SK-N-SH (cell line): ENCODE measurements at regions not wholly inside any gene's neighbourhood (a gene's known extent, or its start where the extent isn't known, plus 50 kb on each side); places are given as distances from the start of the nearest gene placed in this dataset.

ENCODE experiments used
- CTCF ChIA-PET: fragments of 300-600, 350-600 bp; formaldehyde crosslinking; extraction: SDS; loops from one replicate; lab custom pipeline; 2021; lab: Yijun Ruan, JAX
- POLR2A ChIA-PET: fragments of 350-600 bp; sonication (Branson Sonifier 250); formaldehyde crosslinking; extraction: SDS; loops from one replicate; lab custom pipeline; 2020; ENCODE audit warnings: antibody characterized with exemption, inconsistent platforms; lab: Yijun Ruan, JAX
- DNase-seq: peaks from one replicate; pipeline ENCODE4 v3.0.0; 2012
- H2AFZ ChIP-seq: fragments of 200-600 bp; sonication (generic); 2 replicates; pipeline ENCODE4 v1.8.1; 2016; ENCODE audit warnings: antibody characterized with exemption, mild to moderate bottlenecking, low read depth
- H3F3A ChIP-seq: fragments of 200-600 bp; sonication (generic); replicated peaks from 2 replicates; pipeline ENCODE3; 2016; ENCODE audit warnings: antibody characterized with exemption, mild to moderate bottlenecking; ENCODE audit not compliant: insufficient read depth
- H3K27ac ChIP-seq, 2 experiments: fragments of 200-500 bp in 1 of 2; fragments of 200-600 bp in 1 of 2; sonication (Bioruptor generic) in 1 of 2; sonication (generic), shearing (Covaris generic) in 1 of 2; 2 replicates each; pipeline versions ENCODE4 v1.5.1 to v1.6.1; 2014 to 2016; ENCODE audit warnings: low read depth in 2 of 2, inconsistent platforms in 1 of 2, low read length in 1 of 2, mild to moderate bottlenecking in 1 of 2, mixed read lengths in 1 of 2
- H3K27me3 ChIP-seq: fragments of 200-600 bp; sonication (generic), shearing (Covaris generic); 2 replicates; pipeline ENCODE4 v1.6.1; 2016; ENCODE audit warnings: mixed run types; ENCODE audit not compliant: insufficient read depth
- H3K36me3 ChIP-seq, 2 experiments: fragments of 200-500 bp in 1 of 2; fragments of 200-600 bp in 1 of 2; sonication (Bioruptor generic) in 1 of 2; sonication (generic) in 1 of 2; replicated peaks in 1 of 2; 2 replicates each; pipeline versions ENCODE3 to v1.5.1; 2014 to 2016; ENCODE audit warnings: low read length in 1 of 2, mild to moderate bottlenecking in 1 of 2; ENCODE audit not compliant: insufficient read depth in 2 of 2, control insufficient read depth in 1 of 2
- H3K4me1 ChIP-seq, 2 experiments: fragments of 200-500 bp in 1 of 2; fragments of 200-600 bp in 1 of 2; sonication (Bioruptor generic) in 1 of 2; sonication (generic), shearing (Covaris generic) in 1 of 2; 2 replicates each; pipeline versions ENCODE4 v1.5.1 to v1.6.1; 2014 to 2016; ENCODE audit warnings: low read depth in 1 of 2, low read length in 1 of 2, mixed run types in 1 of 2; ENCODE audit not compliant: insufficient read depth in 2 of 2, control insufficient read depth in 1 of 2
- H3K4me2 ChIP-seq: fragments of 200-600 bp; sonication (generic), shearing (Covaris generic); 2 replicates; pipeline ENCODE4 v1.6.1; 2017; ENCODE audit warnings: mixed run types
- H3K4me3 ChIP-seq, 2 experiments: fragments of 200-500 bp in 1 of 2; fragments of 200-600 bp in 1 of 2; sonication (Bioruptor generic) in 1 of 2; sonication (generic), shearing (Covaris generic) in 1 of 2; 2 replicates each; pipeline versions ENCODE4 v1.5.1 to v1.8.1; 2014 to 2016; ENCODE audit warnings: low read depth in 2 of 2, inconsistent platforms in 1 of 2, low read length in 1 of 2, mild to moderate bottlenecking in 1 of 2, mixed read lengths in 1 of 2, moderate library complexity in 1 of 2
- H3K79me2 ChIP-seq: fragments of 200-600 bp; sonication (generic); 2 replicates; pipeline ENCODE4 v1.8.1; 2017; ENCODE audit warnings: mild to moderate bottlenecking; ENCODE audit not compliant: insufficient read depth
- H3K9ac ChIP-seq: fragments of 200-600 bp; sonication (generic); 2 replicates; pipeline ENCODE4 v1.6.1; 2017; ENCODE audit warnings: mixed run types
- H3K9me2 ChIP-seq: fragments of 200-600 bp; sonication (generic); 2 replicates; pipeline ENCODE4 v1.6.1; 2017; ENCODE audit warnings: mixed run types
- H3K9me3 ChIP-seq: fragments of 200-600 bp; sonication (generic); 2 replicates; pipeline ENCODE4 v1.6.1; 2017; ENCODE audit warnings: mixed run types, mild to moderate bottlenecking, moderate library complexity
- H4K20me1 ChIP-seq: fragments of 200-600 bp; sonication (generic); 2 replicates; pipeline ENCODE4 v1.6.1; 2017; ENCODE audit warnings: mild to moderate bottlenecking, mixed run types; ENCODE audit not compliant: insufficient read depth
- CHD2 ChIP-seq: fragments of 150-350 bp; IDR thresholded peaks from 2 replicates; pipeline ENCODE4 v1.6.1; 2018; ENCODE audit warnings: low read length; ENCODE audit not compliant: partially characterized antibody
- EP300 ChIP-seq, 2 experiments: IDR thresholded peaks; 2 replicates each; pipeline versions ENCODE4 v1.4.0 to v1.6.1; 2012; ENCODE audit warnings: borderline replicate concordance in 1 of 2, low read depth in 1 of 2, low read length in 1 of 2
- EZH2phosphoT487 ChIP-seq: fragments of 200-600 bp; sonication (generic); IDR thresholded peaks from 2 replicates; pipeline ENCODE4 v1.6.1; 2017; ENCODE audit warnings: low read depth, mixed run types, mild to moderate bottlenecking, antibody characterized with exemption, moderate library complexity, borderline replicate concordance
- FOSL2 ChIP-seq: IDR thresholded peaks from 2 replicates; pipeline ENCODE4 v1.4.0; 2012; ENCODE audit warnings: low read depth, mild to moderate bottlenecking, moderate library complexity, borderline replicate concordance
- FOXJ3 ChIP-seq: sonication (generic); formaldehyde crosslinking; IDR thresholded peaks from 2 replicates; pipeline ENCODE4 v1.5.1; 2020; ENCODE audit warnings: mild to moderate bottlenecking, missing genetic modification reagents
- GABPA ChIP-seq: IDR thresholded peaks from 2 replicates; pipeline ENCODE4 v1.4.0; 2012; ENCODE audit warnings: low read depth, mild to moderate bottlenecking
- IRF3 ChIP-seq: fragments of 150-350 bp; IDR thresholded peaks from 2 replicates; pipeline ENCODE4 v1.6.1; 2016; ENCODE audit warnings: mild to moderate bottlenecking, low read depth, low read length
- NFIC ChIP-seq: IDR thresholded peaks from 2 replicates; pipeline ENCODE4 v1.4.0; 2012; ENCODE audit warnings: borderline replicate concordance
- POLR2AphosphoS5 ChIP-seq: IDR thresholded peaks from 2 replicates; pipeline ENCODE4 v1.6.1; 2012; ENCODE audit warnings: low read depth, low read length
- RXRA ChIP-seq: IDR thresholded peaks from 2 replicates; pipeline ENCODE4 v1.4.0; 2012; ENCODE audit warnings: low read depth, mild to moderate bottlenecking, borderline replicate concordance
- SIN3A ChIP-seq: IDR thresholded peaks from 2 replicates; pipeline ENCODE4 v1.6.1; 2012; ENCODE audit warnings: low read depth, mild to moderate bottlenecking, low read length, moderate library complexity, borderline replicate concordance
- SMC3 ChIP-seq: IDR thresholded peaks from 2 replicates; pipeline ENCODE4 v1.6.1; 2012; ENCODE audit warnings: low read depth, low read length, improper control_type of control experiment
- USF2 ChIP-seq: fragments of 150-350 bp; IDR thresholded peaks from 2 replicates; pipeline ENCODE4 v1.6.1; 2017; ENCODE audit warnings: antibody characterized with exemption, low read length, low read depth, borderline replicate concordance
- YY1 ChIP-seq: IDR thresholded peaks from 2 replicates; pipeline ENCODE4 v1.4.0; 2012; ENCODE audit warnings: low read depth, mild to moderate bottlenecking
- WGBS: methylation state at CpG from one replicate; pipeline ENCODE4 v1.1.6; 2017; ENCODE audit warnings: low lambda C conversion rate; 5-methylcytosine and 5-hydroxymethylcytosine counted together
- TF ChIP-seq, protein P1 (sequence below): IDR thresholded peaks from 2 replicates; pipeline ENCODE4 v1.4.0; 2012; ENCODE audit warnings: low read depth, borderline replicate concordance
- TF ChIP-seq, protein P2 (sequence below): IDR thresholded peaks from 2 replicates; pipeline ENCODE4 v1.4.0; 2012; ENCODE audit warnings: low read depth
- TF ChIP-seq, protein P3 (sequence below): fragments of 200-600 bp; sonication (generic); IDR thresholded peaks from 2 replicates; pipeline ENCODE4 v1.6.1; 2017; ENCODE audit warnings: antibody characterized with exemption, mild to moderate bottlenecking, moderate library complexity
- TF ChIP-seq, protein P4 (sequence below): IDR thresholded peaks from 2 replicates; pipeline ENCODE4 v1.6.1; 2012; ENCODE audit warnings: mild to moderate bottlenecking, low read depth, low read length, moderate library complexity
- TF ChIP-seq, protein P5 (sequence below): IDR thresholded peaks from 2 replicates; pipeline ENCODE4; 2012

DNA sequence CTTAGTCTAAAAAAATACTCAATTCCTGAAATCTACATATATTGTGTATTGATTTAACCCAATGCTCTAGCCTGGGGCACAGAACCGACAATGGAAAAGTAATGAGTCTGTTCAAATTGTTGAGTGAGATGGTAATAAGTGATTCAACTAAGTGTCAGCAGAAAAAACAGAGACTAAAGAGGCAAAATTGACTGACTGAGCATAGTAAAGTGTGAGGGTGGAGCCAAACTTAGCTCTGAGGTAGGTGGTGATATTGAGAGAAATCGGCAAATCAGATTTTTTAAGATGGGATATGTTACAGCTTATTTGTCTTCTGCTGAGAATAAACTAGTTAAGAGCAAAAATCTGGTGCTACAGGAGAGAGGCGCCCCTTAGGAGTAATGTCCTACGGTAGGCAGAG is 764.0 kb upstream of the LRRN3 start:
- Histone ChIP-seq H3K9me2 (no peaks in the 10 kb centered on the region), H3K4me1 (no peaks in the 10 kb centered on the region), H2AFZ (no peak overlapping the region), H3K27me3 (no peaks in the 10 kb centered on the region)
- CTCF ChIA-PET: interaction anchor here (1.5 kb wide), 1 partner anchor 10 kb away, joined by 6 read pairs; no protein-coding TSS in a partner anchor
- DNase-seq: no peak
- TF ChIP-seq IRF3 (no peak), SIN3A (no peak), NFIC (no peak), SMC3 (no peak), CHD2 (no peak), POLR2AphosphoS5 (no peak), YY1 (no peak), FOSL2 (no peak), USF2 (no peak), EZH2phosphoT487 (no peak), EP300 (IDR thresholded peaks at IDR 0.05; ENCODE audit: borderline replicate concordance in 1 of 2, low read depth in 1 of 2, low read length in 1 of 2) (no peak), RXRA (no peak), FOXJ3 (CRISPR knock-in tag) (no peak), GABPA (no peak)
- TF ChIP-seq, protein P1, sequence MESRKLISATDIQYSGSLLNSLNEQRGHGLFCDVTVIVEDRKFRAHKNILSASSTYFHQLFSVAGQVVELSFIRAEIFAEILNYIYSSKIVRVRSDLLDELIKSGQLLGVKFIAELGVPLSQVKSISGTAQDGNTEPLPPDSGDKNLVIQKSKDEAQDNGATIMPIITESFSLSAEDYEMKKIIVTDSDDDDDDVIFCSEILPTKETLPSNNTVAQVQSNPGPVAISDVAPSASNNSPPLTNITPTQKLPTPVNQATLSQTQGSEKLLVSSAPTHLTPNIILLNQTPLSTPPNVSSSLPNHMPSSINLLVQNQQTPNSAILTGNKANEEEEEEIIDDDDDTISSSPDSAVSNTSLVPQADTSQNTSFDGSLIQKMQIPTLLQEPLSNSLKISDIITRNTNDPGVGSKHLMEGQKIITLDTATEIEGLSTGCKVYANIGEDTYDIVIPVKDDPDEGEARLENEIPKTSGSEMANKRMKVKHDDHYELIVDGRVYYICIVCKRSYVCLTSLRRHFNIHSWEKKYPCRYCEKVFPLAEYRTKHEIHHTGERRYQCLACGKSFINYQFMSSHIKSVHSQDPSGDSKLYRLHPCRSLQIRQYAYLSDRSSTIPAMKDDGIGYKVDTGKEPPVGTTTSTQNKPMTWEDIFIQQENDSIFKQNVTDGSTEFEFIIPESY: no peak
- TF ChIP-seq, protein P2, sequence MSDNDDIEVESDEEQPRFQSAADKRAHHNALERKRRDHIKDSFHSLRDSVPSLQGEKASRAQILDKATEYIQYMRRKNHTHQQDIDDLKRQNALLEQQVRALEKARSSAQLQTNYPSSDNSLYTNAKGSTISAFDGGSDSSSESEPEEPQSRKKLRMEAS: no peak
- TF ChIP-seq, protein P3, sequence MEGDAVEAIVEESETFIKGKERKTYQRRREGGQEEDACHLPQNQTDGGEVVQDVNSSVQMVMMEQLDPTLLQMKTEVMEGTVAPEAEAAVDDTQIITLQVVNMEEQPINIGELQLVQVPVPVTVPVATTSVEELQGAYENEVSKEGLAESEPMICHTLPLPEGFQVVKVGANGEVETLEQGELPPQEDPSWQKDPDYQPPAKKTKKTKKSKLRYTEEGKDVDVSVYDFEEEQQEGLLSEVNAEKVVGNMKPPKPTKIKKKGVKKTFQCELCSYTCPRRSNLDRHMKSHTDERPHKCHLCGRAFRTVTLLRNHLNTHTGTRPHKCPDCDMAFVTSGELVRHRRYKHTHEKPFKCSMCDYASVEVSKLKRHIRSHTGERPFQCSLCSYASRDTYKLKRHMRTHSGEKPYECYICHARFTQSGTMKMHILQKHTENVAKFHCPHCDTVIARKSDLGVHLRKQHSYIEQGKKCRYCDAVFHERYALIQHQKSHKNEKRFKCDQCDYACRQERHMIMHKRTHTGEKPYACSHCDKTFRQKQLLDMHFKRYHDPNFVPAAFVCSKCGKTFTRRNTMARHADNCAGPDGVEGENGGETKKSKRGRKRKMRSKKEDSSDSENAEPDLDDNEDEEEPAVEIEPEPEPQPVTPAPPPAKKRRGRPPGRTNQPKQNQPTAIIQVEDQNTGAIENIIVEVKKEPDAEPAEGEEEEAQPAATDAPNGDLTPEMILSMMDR: no peak
- TF ChIP-seq, protein P4, sequence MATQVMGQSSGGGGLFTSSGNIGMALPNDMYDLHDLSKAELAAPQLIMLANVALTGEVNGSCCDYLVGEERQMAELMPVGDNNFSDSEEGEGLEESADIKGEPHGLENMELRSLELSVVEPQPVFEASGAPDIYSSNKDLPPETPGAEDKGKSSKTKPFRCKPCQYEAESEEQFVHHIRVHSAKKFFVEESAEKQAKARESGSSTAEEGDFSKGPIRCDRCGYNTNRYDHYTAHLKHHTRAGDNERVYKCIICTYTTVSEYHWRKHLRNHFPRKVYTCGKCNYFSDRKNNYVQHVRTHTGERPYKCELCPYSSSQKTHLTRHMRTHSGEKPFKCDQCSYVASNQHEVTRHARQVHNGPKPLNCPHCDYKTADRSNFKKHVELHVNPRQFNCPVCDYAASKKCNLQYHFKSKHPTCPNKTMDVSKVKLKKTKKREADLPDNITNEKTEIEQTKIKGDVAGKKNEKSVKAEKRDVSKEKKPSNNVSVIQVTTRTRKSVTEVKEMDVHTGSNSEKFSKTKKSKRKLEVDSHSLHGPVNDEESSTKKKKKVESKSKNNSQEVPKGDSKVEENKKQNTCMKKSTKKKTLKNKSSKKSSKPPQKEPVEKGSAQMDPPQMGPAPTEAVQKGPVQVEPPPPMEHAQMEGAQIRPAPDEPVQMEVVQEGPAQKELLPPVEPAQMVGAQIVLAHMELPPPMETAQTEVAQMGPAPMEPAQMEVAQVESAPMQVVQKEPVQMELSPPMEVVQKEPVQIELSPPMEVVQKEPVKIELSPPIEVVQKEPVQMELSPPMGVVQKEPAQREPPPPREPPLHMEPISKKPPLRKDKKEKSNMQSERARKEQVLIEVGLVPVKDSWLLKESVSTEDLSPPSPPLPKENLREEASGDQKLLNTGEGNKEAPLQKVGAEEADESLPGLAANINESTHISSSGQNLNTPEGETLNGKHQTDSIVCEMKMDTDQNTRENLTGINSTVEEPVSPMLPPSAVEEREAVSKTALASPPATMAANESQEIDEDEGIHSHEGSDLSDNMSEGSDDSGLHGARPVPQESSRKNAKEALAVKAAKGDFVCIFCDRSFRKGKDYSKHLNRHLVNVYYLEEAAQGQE: no peak
- TF ChIP-seq, protein P5, sequence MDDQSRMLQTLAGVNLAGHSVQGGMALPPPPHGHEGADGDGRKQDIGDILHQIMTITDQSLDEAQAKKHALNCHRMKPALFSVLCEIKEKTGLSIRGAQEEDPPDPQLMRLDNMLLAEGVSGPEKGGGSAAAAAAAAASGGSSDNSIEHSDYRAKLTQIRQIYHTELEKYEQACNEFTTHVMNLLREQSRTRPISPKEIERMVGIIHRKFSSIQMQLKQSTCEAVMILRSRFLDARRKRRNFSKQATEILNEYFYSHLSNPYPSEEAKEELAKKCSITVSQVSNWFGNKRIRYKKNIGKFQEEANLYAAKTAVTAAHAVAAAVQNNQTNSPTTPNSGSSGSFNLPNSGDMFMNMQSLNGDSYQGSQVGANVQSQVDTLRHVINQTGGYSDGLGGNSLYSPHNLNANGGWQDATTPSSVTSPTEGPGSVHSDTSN: no peak
- TF ChIP-seq, all 33 proteins: peak for 0
- POLR2A ChIA-PET: no interaction called here
- Histone ChIP-seq H4K20me1 (no peaks in the 10 kb centered on the region), H3K79me2 (no peaks in the 10 kb centered on the region), H3K4me3 (no peak overlapping the region), H3F3A (no peaks in the 10 kb centered on the region), H3K27ac (no peak overlapping the region), H3K9me3 (no peaks in the 10 kb centered on the region), H3K4me2 (no peak overlapping the region), H3K36me3 (no peaks in the 10 kb centered on the region), H3K9ac (no peak overlapping the region)
- 62% methylated on average over 4 of the region's 4 CpGs for WGBS
